SK-N-SH treated with all-trans-retinoic acid at 6 μM for 48 hours (cell line): ENCODE measurements at regions not wholly inside any gene's neighbourhood (a gene's known extent, or its start where the extent isn't known, plus 50 kb on each side); places are given as distances from the start of the nearest gene placed in this dataset.

ENCODE experiments used
- CSDC2 ChIP-seq: fragments of 250-450 bp; sonication (Bioruptor Pico); IDR thresholded peaks from 2 replicates; pipeline ENCODE4 v1.5.0; 2020; ENCODE audit warnings: mild to moderate bottlenecking, moderate library complexity
- CSRNP3 ChIP-seq: fragments of 250-450 bp; sonication (Bioruptor Pico); IDR thresholded peaks from 2 replicates; pipeline ENCODE4 v1.5.1; 2021; ENCODE audit warnings: mild to moderate bottlenecking, moderate library complexity
- ESRRG ChIP-seq: fragments of 250-450 bp; sonication (Bioruptor Pico); IDR thresholded peaks from 2 replicates; pipeline ENCODE4 v1.6.1; 2021; ENCODE audit warnings: mild to moderate bottlenecking
- GLIS3 ChIP-seq: fragments of 250-450 bp; sonication (Bioruptor Pico); IDR thresholded peaks from 2 replicates; pipeline ENCODE4 v1.5.0; 2020; ENCODE audit warnings: mild to moderate bottlenecking, moderate library complexity
- POU6F1 ChIP-seq: fragments of 250-450 bp; sonication (Bioruptor Pico); IDR thresholded peaks from 2 replicates; pipeline ENCODE4 v1.8.0; 2021; ENCODE audit warnings: low read depth, mild to moderate bottlenecking, moderate library complexity, borderline replicate concordance
- TSHZ2 ChIP-seq: fragments of 250-450 bp; sonication (Bioruptor Pico); IDR thresholded peaks from 2 replicates; pipeline ENCODE4 v1.5.0; 2020; ENCODE audit warnings: mild to moderate bottlenecking, moderate library complexity
- ZNF565 ChIP-seq: fragments of 450-650 bp; formaldehyde crosslinking; conservative IDR thresholded peaks from 2 replicates; pipeline ENCODE4 v1.5.0; 2020; ENCODE audit warnings: low read depth, mild to moderate bottlenecking, moderate library complexity
- ZNF8 ChIP-seq: fragments of 450-650 bp; formaldehyde crosslinking; IDR thresholded peaks from 2 replicates; pipeline ENCODE4 v1.5.0; 2020; ENCODE audit warnings: mild to moderate bottlenecking, moderate library complexity

GRCh38 chr12:29907461-29907860 is 123.7 kb upstream of the TMTC1 start:
- no peak for TF ChIP-seq CSDC2
- TF ChIP-seq GLIS3 = no peak
- TF ChIP-seq TSHZ2 = no peak
- TF ChIP-seq ESRRG (CRISPR knock-in tag) = no peak
- TF ChIP-seq ZNF565 = no peak
- no peak for TF ChIP-seq ZNF8 (CRISPR knock-in tag)
- no peak for TF ChIP-seq POU6F1 (CRISPR knock-in tag)
- no peak for TF ChIP-seq CSRNP3 (CRISPR knock-in tag)
